ENCODE measurements at regions not wholly inside any gene's neighbourhood (a gene's known extent, or its start where the extent isn't known, plus 50 kb on each side); places are given as distances from the start of the nearest gene placed in this dataset.

- DNase-seq: no peak
Measured at GRCh38 chrX:39527025-39527424, 570.7 kb downstream of the BCOR start.

GRCh38 chrX:39528161-39528916 is 569.4 kb downstream of the BCOR start:
- no peak for DNase-seq

GRCh38 chrX:39532761-39533160 is 565.0 kb downstream of the BCOR start:
- DNase-seq: no peak

GRCh38 chrX:39534949-39535348 is 562.8 kb downstream of the BCOR start:
- no peak for DNase-seq

GRCh38 chrX:39536211-39536610 is 561.5 kb downstream of the BCOR start:
- no peak for DNase-seq

GRCh38 chrX:39541881-39542280 is 555.9 kb downstream of the BCOR start:
- no peak for DNase-seq

GRCh38 chrX:39542316-39542715 is 555.4 kb downstream of the BCOR start:
- no peak for DNase-seq

- DNase-seq: no peak
Measured at GRCh38 chrX:39550795-39551361, 546.9 kb downstream of the BCOR start.

- DNase-seq: no peak
Measured at GRCh38 chrX:39551762-39552161, 546.0 kb downstream of the BCOR start.

GRCh38 chrX:39555431-39555830 is 542.3 kb downstream of the BCOR start:
- DNase-seq: no peak

- DNase-seq: no peak
Measured at GRCh38 chrX:39556056-39556455, 541.7 kb downstream of the BCOR start.

- DNase-seq: no peak
Measured at GRCh38 chrX:39559229-39559628, 538.5 kb downstream of the BCOR start.

GRCh38 chrX:39560271-39560670 is 537.5 kb downstream of the BCOR start:
- no peak for DNase-seq

- no peak for DNase-seq
Measured at GRCh38 chrX:39563178-39563577, 534.6 kb downstream of the BCOR start.

- no peak for DNase-seq
Measured at GRCh38 chrX:39564751-39565150, 533.0 kb downstream of the BCOR start.

- no peak for DNase-seq
Measured at GRCh38 chrX:39574178-39574577, 523.6 kb downstream of the BCOR start.

- no peak for DNase-seq
Measured at GRCh38 chrX:39576041-39576872, 521.5 kb downstream of the BCOR start.

GRCh38 chrX:39577206-39577984 is 520.4 kb downstream of the BCOR start:
- DNase-seq: no peak

- DNase-seq: no peak
Measured at GRCh38 chrX:39577985-39578869, 519.5 kb downstream of the BCOR start.

GRCh38 chrX:39580043-39580442 is 517.7 kb downstream of the BCOR start:
- DNase-seq: no peak

GRCh38 chrX:39581411-39581810 is 516.3 kb downstream of the BCOR start:
- no peak for DNase-seq

- no peak for DNase-seq
Measured at GRCh38 chrX:39582091-39582490, 515.7 kb downstream of the BCOR start.
